GM21717 (cell line): ENCODE measurements at regions not wholly inside any gene's neighbourhood (a gene's known extent, or its start where the extent isn't known, plus 50 kb on each side); places are given as distances from the start of the nearest gene placed in this dataset.
"Not testable (repeated sequence)": the region's sequence is repeated elsewhere in the genome, so short reads cannot be mapped to it uniquely, and the experiment has no call there.

Experiments used
- ATAC-seq: cut with Tn5 transposase; IDR thresholded peaks from one replicate; pipeline ENCODE4 v1.9.1; 2021; ENCODE audit warnings: mild to moderate bottlenecking, moderate library complexity; ENCODE audit not compliant: unreplicated experiment

DNA sequence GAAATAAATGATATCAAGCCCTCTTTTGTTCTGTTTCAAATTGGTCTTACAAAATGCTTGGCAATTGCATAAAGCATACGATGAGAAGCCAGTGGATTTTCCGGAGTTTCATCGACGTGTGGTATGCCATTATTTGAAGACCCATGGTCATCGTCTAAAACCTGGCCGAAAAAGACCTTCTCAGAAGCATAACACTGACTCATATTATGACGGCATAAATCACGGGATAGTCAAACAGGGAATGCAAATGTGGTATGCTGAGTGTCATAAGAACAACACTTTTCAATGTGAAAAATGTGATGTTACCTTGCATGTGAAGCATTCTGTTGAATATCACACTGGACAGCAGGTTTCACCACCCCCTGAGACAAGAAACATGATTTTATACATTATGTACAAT lies 695.2 kb downstream of the GRXCR1 start:
- no peak for ATAC-seq

DNA sequence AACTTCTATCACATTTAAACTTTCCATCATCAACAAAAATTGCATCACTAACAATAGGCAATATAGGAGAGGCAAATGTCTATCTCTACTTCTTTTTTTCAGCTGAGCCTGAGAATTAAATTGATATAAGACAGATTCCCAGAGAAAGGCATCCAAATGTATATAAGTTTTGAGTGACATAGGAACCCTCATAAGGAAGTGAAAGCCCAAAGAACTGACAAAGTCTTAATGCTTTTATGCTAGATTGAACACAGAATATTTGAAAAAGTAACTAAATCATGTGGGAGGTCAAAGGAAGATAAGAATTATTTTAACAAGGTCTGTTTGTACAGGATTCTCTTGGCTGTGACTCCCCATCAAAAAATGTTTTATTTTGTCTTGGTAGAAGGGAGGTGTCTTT lies 714.9 kb downstream of the GRXCR1 start:
- ATAC-seq = no peak

DNA sequence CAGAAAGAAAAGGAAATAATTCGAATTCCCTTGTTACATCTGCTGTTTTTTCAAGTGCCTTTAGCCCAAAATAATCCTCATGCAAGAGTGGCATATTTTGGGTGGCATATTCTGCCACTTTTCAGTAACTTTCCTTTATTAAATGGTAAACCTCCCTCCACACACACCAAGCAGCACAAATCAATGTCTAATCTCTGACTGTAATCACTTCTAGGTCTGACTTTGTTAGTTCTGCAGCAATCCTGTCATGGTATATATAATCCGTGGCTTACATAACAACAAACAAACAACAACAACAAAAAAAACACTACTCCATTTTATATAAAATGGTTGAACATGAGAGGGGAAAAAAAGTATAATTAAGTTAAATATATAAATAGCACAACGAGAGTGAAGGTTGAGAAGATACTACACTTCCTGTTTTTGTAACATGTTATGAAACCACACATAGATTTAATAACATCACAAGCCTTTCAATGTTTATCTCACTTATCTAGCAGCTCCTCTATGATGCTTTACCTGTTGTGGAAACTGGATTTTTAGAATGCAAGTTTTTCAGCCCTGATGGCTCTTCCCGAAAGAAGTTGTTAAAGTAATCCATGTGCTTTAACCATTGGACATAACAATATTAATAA lies 715.4 kb downstream of the GRXCR1 start:
- ATAC-seq = no peak

DNA sequence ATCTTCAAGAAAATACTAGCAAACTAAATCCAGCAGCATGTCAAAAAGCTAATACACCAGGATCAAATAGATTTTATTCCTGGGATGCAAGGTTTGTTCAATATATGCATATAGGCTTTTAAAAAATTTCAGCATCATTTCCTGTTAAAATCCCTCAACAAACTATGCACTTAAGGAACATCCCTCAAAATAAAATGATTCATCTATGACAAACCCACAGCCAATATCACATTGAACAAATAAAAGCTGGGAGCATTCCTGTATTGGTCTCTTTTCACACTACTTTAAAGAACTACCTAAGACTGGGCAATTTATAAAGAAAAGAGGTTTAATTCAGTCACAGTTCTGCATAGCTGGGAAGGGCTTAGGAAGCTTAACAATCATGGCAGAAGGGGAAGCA lies 726.7 kb downstream of the GRXCR1 start:
- ATAC-seq = no peak

DNA sequence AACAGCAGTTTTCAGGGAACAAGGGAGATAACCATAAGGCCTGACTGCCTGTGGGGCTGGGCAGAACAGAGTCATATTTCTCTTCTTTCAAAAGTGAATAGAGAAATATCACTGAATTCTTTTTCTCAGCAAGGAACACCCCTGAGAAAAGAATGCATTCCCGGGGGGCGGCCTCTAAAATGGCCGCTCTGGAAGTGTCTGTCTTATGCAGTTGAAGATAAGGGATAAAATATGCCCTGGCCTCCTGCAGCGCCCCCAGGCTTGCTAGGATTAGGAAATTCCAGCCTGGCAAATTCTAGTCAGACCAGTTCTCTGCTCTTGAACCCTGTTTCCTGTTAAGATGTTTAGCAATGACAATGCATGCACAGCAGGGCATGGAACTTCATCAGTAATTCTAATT lies 745.4 kb downstream of the GRXCR1 start:
- ATAC-seq = not testable (repeated sequence)

DNA sequence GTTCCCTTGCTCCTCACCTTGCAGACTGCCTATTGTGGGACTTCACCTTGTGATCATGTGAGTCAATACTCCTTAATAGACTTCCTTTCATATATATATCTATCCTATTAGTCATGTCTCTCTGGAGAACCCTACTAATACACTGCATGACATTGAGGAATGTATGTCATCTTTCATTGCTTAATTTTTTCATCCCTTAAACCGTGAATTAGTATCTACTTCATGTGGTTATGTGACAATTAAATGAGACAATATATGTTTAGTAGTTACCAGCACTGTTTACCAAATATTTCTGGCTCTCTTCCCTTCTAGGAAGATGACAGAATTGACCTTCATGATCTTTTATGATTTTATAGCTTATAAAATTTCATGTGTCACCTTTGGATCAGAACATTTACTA lies 759.5 kb downstream of the GRXCR1 start:
- no peak for ATAC-seq

DNA sequence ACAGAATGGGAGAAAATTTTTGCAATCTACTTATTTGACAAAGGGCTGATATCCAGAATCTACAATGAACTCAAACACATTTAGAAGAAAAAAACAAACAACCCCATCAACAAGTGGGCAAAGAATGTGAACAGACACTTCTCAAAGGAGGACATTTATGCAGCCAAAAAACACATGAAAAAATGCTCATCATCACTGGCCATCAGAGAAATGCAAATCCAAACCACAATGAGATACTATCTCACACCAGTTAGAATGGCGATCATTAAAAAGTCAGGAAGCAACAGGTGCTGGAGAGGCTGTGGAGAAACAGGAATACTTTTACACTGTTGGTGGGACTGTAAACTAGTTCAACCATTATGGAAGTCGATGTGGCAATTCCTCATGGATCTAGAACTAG lies 767.0 kb downstream of the GRXCR1 start:
- not testable (repeated sequence) for ATAC-seq

DNA sequence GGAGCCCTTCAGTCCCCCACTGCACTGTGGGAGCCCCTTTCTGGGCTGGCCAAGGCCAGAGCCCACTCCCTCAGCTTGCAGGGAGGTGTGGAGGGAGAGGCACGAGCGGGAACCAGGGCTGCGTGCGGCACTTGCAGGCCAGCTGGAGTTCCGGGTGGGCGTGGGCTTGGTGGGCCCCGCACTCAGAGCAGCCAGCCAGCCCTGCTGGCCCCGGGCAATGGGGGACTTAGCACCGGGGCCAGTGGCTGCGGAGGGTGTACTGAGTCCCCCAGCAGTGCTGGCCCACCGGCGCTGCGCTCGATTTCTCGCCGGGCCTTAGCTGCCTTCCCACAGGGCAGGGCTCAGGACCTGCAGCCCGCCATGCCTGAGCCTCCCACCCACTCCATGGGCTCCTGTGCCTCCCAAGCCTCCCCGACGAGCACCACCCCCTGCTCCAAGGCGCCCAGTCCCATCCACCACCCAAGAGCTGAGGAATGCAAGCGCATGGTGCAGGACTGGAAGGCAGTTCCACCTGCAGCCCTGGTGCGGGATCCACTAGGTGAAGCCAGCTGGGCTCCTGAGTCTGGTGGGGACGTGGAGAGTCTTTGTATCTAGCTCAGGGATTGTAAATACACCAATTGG lies 776.2 kb downstream of the KCTD8 start:
- not testable (repeated sequence) for ATAC-seq

DNA sequence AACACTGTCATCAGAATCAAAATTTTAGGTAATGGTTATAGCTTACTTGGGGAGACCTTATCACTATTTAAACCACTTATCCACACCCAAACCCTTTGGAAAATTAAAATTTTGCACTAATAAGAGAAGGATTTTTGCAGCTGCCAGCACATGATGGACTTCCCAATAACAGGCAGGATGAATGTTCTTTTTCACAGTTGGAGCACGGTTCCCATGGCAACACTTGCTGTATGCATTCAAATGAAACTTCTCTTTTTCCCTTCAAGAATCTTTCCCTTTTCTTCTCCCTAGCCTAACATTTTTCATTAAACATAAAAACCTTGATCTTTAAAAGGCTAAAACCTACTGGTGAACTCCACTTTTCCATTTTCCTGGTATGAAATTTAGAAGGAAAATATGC lies 768.2 kb downstream of the KCTD8 start:
- ATAC-seq = no peak

DNA sequence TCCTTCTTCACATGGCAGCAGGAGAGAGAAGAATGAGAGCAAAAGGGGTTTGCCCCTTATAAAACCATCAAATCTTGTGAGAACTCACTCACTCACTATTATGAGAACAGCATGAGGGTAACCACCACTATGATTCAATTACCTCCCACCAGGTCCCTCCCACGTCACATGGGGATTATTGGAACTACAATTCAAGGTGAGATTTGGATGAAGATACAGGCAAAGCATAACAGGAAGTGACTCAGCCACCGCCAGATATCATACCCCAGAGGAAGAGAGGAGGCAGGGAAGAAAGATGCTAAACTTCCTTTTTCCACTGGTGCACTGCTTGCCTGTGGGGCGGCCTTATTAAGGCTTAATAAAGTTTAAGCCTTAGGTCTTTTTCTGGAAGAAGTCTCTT lies 766.1 kb downstream of the KCTD8 start:
- ATAC-seq = no peak

DNA sequence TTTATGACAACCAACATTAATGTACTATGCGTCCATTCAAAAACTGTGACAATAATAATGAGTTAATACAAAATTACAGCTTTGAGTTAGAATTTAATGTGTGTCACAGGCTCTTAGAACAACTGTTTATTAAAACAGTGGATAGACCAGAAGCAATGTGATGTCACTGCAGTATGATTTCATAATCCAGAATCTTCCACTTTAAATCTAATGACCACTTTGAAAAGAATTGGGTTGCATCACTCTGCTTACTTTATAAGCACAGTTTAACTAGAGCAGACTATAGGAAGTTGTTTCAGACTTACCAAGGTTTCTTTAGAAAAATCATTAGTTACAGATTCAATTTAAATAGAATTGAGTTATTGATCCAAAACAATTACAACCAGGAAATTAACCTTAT lies 758.5 kb downstream of the KCTD8 start:
- no peak for ATAC-seq

DNA sequence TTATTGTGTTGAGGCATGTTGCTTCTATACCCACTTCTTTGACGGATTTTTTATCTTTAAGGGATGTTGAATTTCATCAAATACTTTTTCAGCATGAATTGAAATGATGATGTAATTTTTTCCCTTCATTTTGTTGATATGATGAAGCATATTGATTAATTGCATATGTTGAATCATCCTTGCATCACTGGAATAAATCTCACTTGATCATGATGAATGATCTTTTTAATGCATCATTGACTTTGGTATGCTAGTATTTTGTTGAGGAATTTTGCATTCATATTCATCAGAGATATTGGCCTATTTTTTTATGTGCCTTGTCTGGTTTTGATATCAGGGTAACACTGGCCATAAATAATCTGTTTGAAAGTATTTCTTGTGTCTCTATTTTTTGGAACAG lies 754.7 kb downstream of the KCTD8 start:
- ATAC-seq = no peak

DNA sequence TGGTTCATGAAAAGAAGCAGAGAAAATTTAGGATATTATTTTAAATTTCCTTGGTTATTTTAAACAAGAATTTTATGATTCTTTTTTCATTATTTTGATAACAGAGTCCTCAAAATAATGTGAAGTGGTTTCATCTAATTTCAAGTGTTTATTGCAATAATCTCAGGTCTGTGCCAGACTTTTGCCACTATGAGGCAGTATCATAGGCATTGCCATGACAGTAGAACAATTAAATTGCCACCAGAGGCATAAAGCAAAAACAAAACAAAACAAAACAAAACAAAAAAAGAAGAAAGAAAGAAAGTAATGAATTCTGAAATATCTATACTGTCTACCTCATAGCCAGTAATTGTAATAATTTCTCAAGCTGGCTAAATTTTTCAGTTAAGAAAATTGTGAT lies 739.2 kb downstream of the KCTD8 start:
- ATAC-seq = no peak

DNA sequence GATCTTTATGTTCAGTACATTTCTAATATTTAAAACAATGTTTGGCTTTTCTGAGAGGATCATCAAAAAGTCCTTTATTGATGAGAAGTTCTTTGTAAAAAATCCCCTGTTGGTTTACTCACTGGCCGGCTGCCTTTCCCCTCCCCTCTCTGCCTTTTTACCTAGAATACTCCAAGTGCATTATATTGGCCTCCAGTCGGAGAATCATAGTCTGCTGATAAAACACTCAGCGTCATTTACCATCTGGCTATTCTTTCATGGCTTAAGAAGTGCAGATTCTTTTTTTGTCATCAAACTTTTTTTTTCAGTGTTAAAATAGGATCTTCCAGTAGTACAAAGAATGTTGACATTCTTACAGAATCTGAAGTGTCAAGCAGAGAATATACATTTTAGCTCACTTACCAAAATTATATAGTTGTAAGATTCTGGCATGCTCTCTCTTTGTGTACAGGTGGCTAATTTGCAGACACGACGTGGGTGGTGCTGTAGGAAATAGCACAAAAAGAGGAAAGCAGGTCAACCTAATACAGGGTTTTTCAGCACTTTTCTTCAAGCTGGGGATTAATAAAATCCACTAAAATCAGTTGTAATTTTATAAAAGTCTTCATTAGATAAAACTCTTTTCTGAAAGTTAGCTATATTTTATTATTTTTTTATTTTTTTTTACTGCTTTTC lies 731.8 kb downstream of the KCTD8 start:
- ATAC-seq = no peak

DNA sequence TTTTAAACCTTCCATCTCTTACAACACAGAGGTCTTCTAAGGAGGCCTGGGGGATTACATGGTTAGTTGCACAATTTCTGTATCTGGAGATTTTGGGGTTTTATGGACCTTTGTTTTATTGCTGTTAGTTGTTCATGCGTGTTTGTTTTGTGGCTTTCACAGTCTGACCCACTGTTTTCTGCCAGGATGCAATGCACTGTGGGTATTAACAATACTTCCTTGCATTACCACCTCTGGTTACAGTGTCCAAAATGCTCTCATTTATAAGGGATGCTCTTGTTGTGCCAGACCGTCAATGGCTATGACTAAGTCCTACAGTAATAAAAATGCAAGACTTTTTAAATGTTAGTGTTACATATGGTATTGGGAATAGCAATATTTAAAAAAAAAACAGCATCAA lies 730.2 kb downstream of the KCTD8 start:
- no peak for ATAC-seq

DNA sequence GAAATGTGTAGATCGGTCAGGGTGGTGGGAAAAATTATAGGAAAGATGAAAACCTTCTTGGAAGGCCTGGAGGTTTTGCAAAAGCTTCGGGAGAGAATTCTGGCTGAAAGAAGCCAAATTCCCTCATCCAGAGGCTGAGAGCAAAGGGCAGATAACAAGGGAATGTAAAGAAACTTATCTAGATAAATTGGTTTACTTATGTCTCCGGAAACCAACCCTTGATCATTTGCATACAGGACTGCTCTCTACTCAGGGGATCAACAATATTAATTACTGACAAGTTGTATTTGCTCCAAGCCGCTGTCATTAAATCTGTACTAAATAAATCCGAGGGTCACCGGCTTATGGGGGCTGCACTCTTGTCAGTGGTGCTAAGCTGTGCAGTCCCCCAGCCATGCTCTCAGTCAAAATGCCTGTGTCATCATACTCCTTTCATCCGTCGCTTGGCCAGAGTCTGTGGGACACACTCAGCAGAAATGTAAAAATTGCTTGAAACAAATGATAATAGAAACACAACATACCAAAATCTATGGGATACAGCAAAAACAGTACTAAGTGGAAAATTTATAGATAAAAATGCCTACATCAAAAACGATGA lies 715.7 kb downstream of the KCTD8 start:
- ATAC-seq = no peak

DNA sequence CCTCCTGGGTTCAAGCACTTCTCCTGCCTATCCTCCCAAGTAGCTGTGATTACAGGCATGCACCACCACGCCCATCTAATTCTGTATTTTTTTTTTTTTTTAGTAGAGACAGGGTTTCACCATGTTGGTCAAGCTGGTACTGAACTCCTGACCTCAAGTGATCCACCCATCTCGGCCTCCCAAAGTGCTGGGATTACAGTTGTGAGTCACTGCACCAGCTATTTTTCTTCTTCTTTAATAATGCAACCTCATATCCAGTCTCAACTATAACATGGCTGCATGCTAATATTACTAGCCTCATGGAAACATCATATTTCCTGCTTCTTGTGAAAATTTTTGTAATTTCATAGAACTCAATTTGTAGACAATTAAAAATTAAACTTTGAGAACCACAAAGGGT lies 706.5 kb downstream of the KCTD8 start:
- no peak for ATAC-seq

DNA sequence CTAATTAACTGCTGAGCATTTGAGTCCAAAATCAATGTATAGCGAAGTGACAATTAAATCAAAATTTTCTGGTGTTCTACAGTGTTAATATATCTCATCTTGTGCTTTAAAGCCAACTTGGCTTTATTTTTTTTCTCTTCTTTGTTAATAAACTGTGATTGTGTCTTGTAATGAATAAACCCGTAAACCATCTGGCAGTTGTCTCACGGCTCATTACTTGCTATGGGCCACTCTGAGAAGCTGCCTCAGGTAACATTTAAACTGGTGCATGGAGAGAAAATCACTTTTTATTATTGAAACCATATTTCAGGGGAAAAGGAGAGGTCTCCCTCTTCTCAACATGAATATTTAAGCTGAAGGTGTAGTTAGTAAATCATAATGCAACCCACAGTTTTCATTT lies 694.0 kb downstream of the KCTD8 start:
- ATAC-seq = no peak

DNA sequence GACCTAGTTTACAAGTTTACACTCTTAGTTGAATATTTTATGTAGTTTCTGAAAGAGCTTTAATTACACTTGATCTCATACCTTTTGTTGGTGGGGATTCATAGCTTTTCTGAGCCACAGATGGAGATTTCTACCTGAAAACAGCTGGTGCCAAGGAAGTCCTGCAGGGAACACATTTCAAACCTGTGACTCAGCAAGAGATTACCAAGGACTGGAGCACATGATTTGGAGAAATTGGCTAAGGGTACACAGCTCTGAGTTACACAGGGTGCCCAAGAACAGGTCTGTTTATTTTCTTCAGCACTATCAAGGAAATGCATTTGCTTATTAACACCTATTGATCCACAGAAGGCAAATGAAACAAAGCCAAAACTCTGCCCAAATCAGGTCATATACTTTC lies 691.5 kb downstream of the KCTD8 start:
- ATAC-seq = no peak

DNA sequence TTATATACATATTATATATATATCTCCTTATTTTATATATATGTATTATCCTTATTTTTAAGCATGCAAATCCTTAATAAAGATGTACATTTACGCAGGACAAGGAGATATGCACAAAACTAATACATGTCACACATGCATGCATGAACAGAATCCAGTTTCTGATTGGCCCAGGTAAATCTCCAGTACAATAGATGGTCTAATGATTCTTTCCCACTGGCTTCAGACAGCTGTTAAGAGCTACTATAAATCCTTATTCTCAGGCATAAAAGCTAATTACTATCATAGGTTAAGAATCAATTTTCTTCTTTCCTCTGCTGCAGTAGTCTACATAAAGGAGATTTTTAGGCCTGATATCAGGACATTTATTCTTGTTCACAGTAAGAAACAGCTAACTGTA lies 689.8 kb downstream of the KCTD8 start:
- no peak for ATAC-seq

DNA sequence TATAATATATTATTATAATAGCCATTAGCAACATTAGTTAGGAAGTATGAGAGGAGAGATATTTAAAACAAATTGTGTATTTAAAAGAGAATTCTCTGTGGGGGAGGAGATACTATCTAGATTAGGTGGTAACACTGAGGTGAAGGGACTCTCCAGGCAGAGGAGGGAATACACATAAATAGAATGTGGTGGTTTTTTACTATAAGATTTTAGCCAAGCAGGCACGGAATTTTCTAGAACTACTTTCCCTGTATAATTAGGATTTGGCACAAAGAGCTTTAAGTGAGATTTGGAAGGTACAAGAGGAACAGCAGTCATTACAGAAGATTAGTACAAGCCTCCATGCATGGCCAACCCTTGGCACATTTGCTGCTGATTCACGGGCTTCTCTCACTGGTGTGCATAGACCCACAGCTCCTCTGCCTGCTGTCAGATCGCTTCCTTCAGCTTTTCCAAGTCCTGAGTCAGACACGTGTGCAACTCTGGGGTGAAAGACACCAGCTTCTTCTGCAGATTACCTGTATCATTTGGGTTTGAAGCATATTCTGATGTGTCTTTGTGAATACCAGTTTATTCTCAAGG lies 685.5 kb downstream of the KCTD8 start:
- peak; percentile 80 for ATAC-seq

DNA sequence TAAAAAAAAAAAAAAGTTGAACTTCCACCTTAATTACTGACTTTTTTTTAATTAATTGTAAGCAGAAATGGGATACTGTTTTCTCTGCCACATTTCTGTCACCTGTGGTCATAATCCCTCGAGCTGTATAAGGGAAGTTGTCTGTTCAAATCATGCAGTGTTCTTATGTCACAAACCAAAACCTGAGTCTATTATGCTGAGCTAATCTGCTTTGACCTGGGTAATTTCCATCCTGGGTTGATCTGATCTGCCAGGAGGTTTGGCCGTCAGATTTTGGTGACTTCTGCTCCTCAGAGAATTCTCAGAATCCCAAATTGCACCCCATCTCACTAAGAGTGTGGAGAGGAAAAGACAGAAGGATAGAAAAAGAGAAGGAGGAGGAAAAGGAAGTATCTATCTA lies 683.1 kb downstream of the KCTD8 start:
- ATAC-seq = no peak
